Smooth muscle cell (in vitro differentiated cells): ENCODE measurements at regions not wholly inside any gene's neighbourhood (a gene's known extent, or its start where the extent isn't known, plus 50 kb on each side); places are given as distances from the start of the nearest gene placed in this dataset.

Source experiments
- DNase-seq: peaks from one replicate; lab custom pipeline; 2025; ENCODE audit not compliant: unreplicated experiment; lab: John Stamatoyannopoulos, UW
- H2AFZ ChIP-seq: fragments of 200-600 bp; sonication (generic); 2 replicates; pipeline ENCODE4 v1.6.0; 2016; ENCODE audit warnings: antibody characterized with exemption, low read depth, mild to moderate bottlenecking
- H3F3A ChIP-seq: fragments of 200-600 bp; sonication (generic); 2 replicates; pipeline ENCODE4 v1.6.0; 2017; ENCODE audit warnings: antibody characterized with exemption, low read depth
- H3K27ac ChIP-seq: fragments of 200-600 bp; sonication (generic); 2 replicates; pipeline ENCODE4 v1.5.1; 2016; ENCODE audit warnings: low read depth, mild to moderate bottlenecking
- H3K27me3 ChIP-seq: fragments of 200-600 bp; sonication (generic); 2 replicates; pipeline ENCODE4 v1.6.1; 2016; ENCODE audit warnings: low read depth, mild to moderate bottlenecking
- H3K36me3 ChIP-seq: fragments of 200-600 bp; sonication (generic); 2 replicates; pipeline ENCODE4 v1.5.1; 2016; ENCODE audit warnings: low read depth
- H3K4me1 ChIP-seq: fragments of 200-600 bp; sonication (generic); 2 replicates; pipeline ENCODE4 v1.5.1; 2016; ENCODE audit warnings: low read depth
- H3K4me2 ChIP-seq: fragments of 200-600 bp; sonication (generic); 2 replicates; pipeline ENCODE4 v1.6.0; 2016; ENCODE audit warnings: mild to moderate bottlenecking
- H3K4me3 ChIP-seq: fragments of 200-600 bp; sonication (generic); 2 replicates; pipeline ENCODE4 v1.5.1; 2016; ENCODE audit warnings: mild to moderate bottlenecking
- H3K79me2 ChIP-seq: fragments of 200-600 bp; sonication (generic); 2 replicates; pipeline ENCODE4 v1.6.0; 2016; ENCODE audit warnings: low read depth, mild to moderate bottlenecking
- H3K9ac ChIP-seq: fragments of 200-600 bp; sonication (generic); 2 replicates; pipeline ENCODE4 v1.6.0; 2016; ENCODE audit warnings: low read depth
- H3K9me3 ChIP-seq: fragments of 200-600 bp; sonication (generic); replicated peaks from 2 replicates; pipeline ENCODE4 v1.5.1; 2016; ENCODE audit warnings: low read depth
- H4K20me1 ChIP-seq: fragments of 200-600 bp; sonication (generic); 2 replicates; pipeline ENCODE4 v1.6.0; 2016; ENCODE audit warnings: low read depth
- CTCF ChIP-seq: fragments of 200-600 bp; sonication (generic); IDR thresholded peaks from 2 replicates; pipeline ENCODE4 v1.5.1; 2017; ENCODE audit warnings: borderline replicate concordance, mild to moderate bottlenecking, antibody characterized with exemption; ENCODE audit not compliant: insufficient read depth, poor library complexity, severe bottlenecking
- WGBS: methylation state at CpG from one replicate; pipeline ENCODE4 v1.1.7; 2016; ENCODE audit warnings: low lambda C conversion rate; 5-methylcytosine and 5-hydroxymethylcytosine counted together

- peaks cover 19% of the 10 kb centered on the region for H3K4me1 ChIP-seq
- H3K9me3 ChIP-seq: no peaks in the 10 kb centered on the region
- H3F3A ChIP-seq: no peaks in the 10 kb centered on the region
- no peak overlapping the region for H3K9ac ChIP-seq
- H3K27ac ChIP-seq: no peak overlapping the region
- H3K36me3 ChIP-seq: no peaks in the 10 kb centered on the region
- no peaks in the 10 kb centered on the region for H3K79me2 ChIP-seq
- H3K27me3 ChIP-seq: no peaks in the 10 kb centered on the region
- TF ChIP-seq CTCF: no peak
- H3K4me3 ChIP-seq: no peak overlapping the region
- DNase-seq: no peak
- H2AFZ ChIP-seq: no peak overlapping the region
- no peak overlapping the region for H3K4me2 ChIP-seq
- H4K20me1 ChIP-seq: no peaks in the 10 kb centered on the region
- WGBS: 81% methylated on average over 1 of the region's 1 CpG
Measured at GRCh38 chr4:178693816-178694215, 1251.6 kb upstream of the AGA start.

- Histone ChIP-seq H3K4me1 (no peaks in the 10 kb centered on the region), H3K27me3 (no peaks in the 10 kb centered on the region), H3K36me3 (no peaks in the 10 kb centered on the region), H3F3A (no peaks in the 10 kb centered on the region), H2AFZ (no peak overlapping the region), H3K9ac (no peak overlapping the region), H3K27ac (no peak overlapping the region), H3K79me2 (no peaks in the 10 kb centered on the region), H3K4me2 (no peak overlapping the region), H3K9me3 (no peaks in the 10 kb centered on the region), H3K4me3 (no peak overlapping the region), H4K20me1 (no peaks in the 10 kb centered on the region)
- TF ChIP-seq CTCF: no peak
- no peak for DNase-seq
- 89% methylated on average over 3 of the region's 3 CpGs for WGBS
Measured at GRCh38 chr4:178696515-178696914, 1254.3 kb upstream of the AGA start.

- H3F3A ChIP-seq: no peaks in the 10 kb centered on the region
Measured at GRCh38 chr4:178712486-178712885, 1270.2 kb upstream of the AGA start.

More at GRCh38 chr4:178712486-178712885, 1270.2 kb upstream of the AGA start:
- Histone ChIP-seq H3K4me3 (no peak overlapping the region), H2AFZ (no peak overlapping the region), H3K4me2 (no peak overlapping the region), H3K9ac (no peak overlapping the region), H3K79me2 (no peaks in the 10 kb centered on the region), H3K4me1 (no peaks in the 10 kb centered on the region), H3K9me3 (no peaks in the 10 kb centered on the region), H3K27ac (no peak overlapping the region), H3K27me3 (no peaks in the 10 kb centered on the region), H4K20me1 (no peaks in the 10 kb centered on the region), H3K36me3 (no peaks in the 10 kb centered on the region)
- no peak for TF ChIP-seq CTCF
- DNase-seq: no peak
- 89% methylated on average over 1 of the region's 1 CpG for WGBS
